ENCODE measurements at regions not wholly inside any gene's neighbourhood (a gene's known extent, or its start where the extent isn't known, plus 50 kb on each side); places are given as distances from the start of the nearest gene placed in this dataset.

- no peak for TF ChIP-seq HNF4A (conservative IDR thresholded peaks at IDR 0.05)
- no peak for TF ChIP-seq CTCF (IDR thresholded peaks at IDR 0.05; ENCODE audit: low read depth, low read length, missing input control)
- TF ChIP-seq JUND (IDR thresholded peaks at IDR 0.05) = no peak
- no peak for TF ChIP-seq EGR1 (IDR thresholded peaks at IDR 0.05; ENCODE audit: low read depth in 2 of 2)
- TF ChIP-seq RAD21 (IDR thresholded peaks at IDR 0.05) = no peak
- TF ChIP-seq TAF1 (conservative IDR thresholded peaks at IDR 0.05) = no peak
- no peak for TF ChIP-seq REST (IDR thresholded peaks at IDR 0.05)
- no peak for TF ChIP-seq YY1 (IDR thresholded peaks at IDR 0.05)
- no peak for TF ChIP-seq SP1 (IDR thresholded peaks at IDR 0.05)
- TF ChIP-seq GABPA (IDR thresholded peaks at IDR 0.05 in 1 of 2, conservative IDR thresholded peaks at IDR 0.05 in 1 of 2) = no peak
These were observed 274.5 kb downstream of the RAB28 start for GRCh38 chr4:13209600-13209999.
